Right atrium auricular region (tissue), 2 donors: ENCODE measurements at regions not wholly inside any gene's neighbourhood (a gene's known extent, or its start where the extent isn't known, plus 50 kb on each side); places are given as distances from the start of the nearest gene placed in this dataset.

Experiments
- DNase-seq: peaks from one replicate; pipeline ENCODE4 v3.0.0-alpha.2; 2019; ENCODE audit warnings: low spot score
- H3K27ac ChIP-seq, 2 donors: fragments of 200-600 bp; sonication (generic); 1 replicate in 1 of 2; 2 replicates in 1 of 2; pipeline ENCODE4 v1.5.1; 2016 to 2019
- H3K27me3 ChIP-seq, 2 donors: fragments of 200-600 bp; sonication (generic); one replicate each; pipeline versions ENCODE4 v1.5.1 to v1.6.0; 2017 to 2019
- H3K36me3 ChIP-seq: fragments of 200-600 bp; sonication (generic); one replicate; pipeline ENCODE4 v1.5.1; 2016
- H3K4me1 ChIP-seq, 2 donors: fragments of 200-600 bp; sonication (generic); one replicate each; pipeline versions ENCODE4 v1.5.1 to v1.6.0; 2017 to 2019
- H3K4me3 ChIP-seq, 2 donors: fragments of 200-600 bp; sonication (generic); 1 replicate in 1 of 2; 2 replicates in 1 of 2; pipeline ENCODE4 v1.5.1; 2017 to 2019; ENCODE audit warnings: mild to moderate bottlenecking in 1 of 2, moderate library complexity in 1 of 2
- H3K9me3 ChIP-seq, 2 donors: fragments of 200-600 bp; sonication (generic); one replicate each; pipeline ENCODE4 v1.5.1; 2019
- TF ChIP-seq, protein P1 (sequence below), 2 donors: fragments of 200-600 bp; sonication (generic); IDR thresholded peaks; one replicate each; pipeline ENCODE4 v1.5.1; 2019; ENCODE audit warnings: antibody characterized with exemption in 2 of 2

DNA sequence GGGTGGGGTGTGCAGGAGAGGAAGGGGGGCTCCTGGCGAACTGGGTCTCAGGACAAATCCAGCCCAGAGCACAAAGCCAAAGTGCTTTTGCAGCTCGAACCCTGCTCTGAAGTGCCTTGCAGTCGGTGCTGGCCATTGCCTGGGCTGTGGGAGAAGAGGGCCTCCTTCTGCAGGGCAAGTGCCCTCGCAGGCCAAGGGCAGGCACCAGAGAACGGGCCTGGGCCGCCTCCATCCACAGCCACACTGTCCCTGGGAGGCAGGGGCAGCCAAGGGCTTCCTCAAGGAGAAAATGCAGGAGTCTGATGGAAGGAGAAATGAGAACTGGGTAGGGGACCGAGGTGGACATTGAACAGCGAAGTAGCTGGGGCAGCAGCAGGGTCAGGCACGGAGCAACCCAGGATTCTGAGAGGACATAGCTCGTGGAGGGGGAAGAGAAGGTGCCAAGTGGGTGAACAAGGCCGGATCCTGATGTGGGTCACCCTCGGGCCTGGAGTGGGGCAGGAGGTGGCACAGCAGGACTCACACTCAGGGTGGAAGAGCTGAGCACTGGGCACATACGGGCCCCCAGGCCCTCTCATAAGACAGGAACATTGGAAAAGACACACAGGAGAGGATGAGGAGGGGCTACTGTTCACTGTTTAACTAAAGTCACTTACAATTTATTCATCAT lies 312.8 kb upstream of the SALL3 start:
- Histone ChIP-seq H3K27ac (no peak overlapping the region), H3K9me3 (no peaks in the 10 kb centered on the region), H3K4me3 (no peak overlapping the region), H3K4me1 (no peaks in the 10 kb centered on the region), H3K36me3 (no peaks in the 10 kb centered on the region), H3K27me3 (no peaks in the 10 kb centered on the region)
- TF ChIP-seq, protein P1, sequence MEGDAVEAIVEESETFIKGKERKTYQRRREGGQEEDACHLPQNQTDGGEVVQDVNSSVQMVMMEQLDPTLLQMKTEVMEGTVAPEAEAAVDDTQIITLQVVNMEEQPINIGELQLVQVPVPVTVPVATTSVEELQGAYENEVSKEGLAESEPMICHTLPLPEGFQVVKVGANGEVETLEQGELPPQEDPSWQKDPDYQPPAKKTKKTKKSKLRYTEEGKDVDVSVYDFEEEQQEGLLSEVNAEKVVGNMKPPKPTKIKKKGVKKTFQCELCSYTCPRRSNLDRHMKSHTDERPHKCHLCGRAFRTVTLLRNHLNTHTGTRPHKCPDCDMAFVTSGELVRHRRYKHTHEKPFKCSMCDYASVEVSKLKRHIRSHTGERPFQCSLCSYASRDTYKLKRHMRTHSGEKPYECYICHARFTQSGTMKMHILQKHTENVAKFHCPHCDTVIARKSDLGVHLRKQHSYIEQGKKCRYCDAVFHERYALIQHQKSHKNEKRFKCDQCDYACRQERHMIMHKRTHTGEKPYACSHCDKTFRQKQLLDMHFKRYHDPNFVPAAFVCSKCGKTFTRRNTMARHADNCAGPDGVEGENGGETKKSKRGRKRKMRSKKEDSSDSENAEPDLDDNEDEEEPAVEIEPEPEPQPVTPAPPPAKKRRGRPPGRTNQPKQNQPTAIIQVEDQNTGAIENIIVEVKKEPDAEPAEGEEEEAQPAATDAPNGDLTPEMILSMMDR (IDR thresholded peaks at IDR 0.05): no peak
- no peak for DNase-seq

DNA sequence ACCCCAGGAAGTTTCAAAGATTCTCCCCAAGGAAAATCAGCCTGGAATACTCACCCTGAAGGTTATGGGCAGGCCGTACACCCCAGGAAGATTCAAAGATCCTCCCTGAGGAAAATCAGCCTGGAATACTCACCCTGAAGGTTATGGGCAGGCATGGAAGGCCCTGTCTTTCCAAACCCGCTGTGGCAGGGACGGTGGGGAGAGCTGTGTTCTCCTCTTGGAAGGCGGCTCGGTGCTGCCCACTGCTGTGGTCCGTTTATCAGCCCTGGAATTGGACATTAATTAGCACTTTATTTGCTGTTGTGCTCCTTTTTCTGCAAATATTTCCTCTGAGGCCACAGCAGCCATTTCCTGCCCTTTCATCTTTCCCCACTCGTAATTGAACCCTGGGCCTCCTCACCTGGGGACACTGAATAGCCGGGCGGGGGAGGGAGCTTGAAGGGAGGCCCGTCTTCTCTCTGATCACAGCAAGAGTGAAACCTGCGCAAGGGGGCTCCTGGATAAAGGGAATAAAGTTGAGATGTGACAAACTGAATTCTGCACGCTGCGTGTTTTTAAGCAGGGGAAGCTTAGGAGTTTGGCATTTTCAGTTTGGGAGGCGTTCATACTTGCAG lies 308.7 kb upstream of the SALL3 start:
- no peaks in the 10 kb centered on the region for H3K27me3 ChIP-seq
- TF ChIP-seq, protein P1 (IDR thresholded peaks at IDR 0.05): no peak
- H3K9me3 ChIP-seq: no peaks in the 10 kb centered on the region
- H3K27ac ChIP-seq: no peak overlapping the region
- H3K4me1 ChIP-seq: no peaks in the 10 kb centered on the region
- no peak for DNase-seq
- no peaks in the 10 kb centered on the region for H3K36me3 ChIP-seq
- H3K4me3 ChIP-seq: no peak overlapping the region

DNA sequence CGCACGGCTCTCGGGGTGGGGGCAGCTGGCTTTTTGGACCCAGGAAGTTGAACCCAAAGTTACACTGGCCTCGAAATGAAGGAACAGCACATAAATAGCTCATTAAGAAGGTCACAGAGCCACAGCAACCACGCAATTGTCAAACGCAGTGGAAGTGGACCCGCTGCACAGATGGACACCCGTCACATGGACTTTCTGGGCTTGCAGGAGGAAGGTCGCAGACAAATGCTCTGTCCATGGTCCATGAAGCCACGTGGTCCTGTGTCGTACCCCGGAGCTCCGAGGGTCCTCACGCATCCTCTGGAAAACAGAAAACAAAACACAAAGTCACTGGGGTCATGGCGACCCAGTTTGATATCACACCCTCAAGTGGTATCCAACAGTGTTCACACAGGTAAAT lies 308.1 kb upstream of the SALL3 start:
- Histone ChIP-seq H3K9me3 (no peaks in the 10 kb centered on the region), H3K27ac (no peak overlapping the region), H3K4me1 (no peaks in the 10 kb centered on the region), H3K27me3 (no peaks in the 10 kb centered on the region), H3K36me3 (no peaks in the 10 kb centered on the region), H3K4me3 (no peak overlapping the region)
- TF ChIP-seq, protein P1 (IDR thresholded peaks at IDR 0.05): no peak
- DNase-seq: no peak

DNA sequence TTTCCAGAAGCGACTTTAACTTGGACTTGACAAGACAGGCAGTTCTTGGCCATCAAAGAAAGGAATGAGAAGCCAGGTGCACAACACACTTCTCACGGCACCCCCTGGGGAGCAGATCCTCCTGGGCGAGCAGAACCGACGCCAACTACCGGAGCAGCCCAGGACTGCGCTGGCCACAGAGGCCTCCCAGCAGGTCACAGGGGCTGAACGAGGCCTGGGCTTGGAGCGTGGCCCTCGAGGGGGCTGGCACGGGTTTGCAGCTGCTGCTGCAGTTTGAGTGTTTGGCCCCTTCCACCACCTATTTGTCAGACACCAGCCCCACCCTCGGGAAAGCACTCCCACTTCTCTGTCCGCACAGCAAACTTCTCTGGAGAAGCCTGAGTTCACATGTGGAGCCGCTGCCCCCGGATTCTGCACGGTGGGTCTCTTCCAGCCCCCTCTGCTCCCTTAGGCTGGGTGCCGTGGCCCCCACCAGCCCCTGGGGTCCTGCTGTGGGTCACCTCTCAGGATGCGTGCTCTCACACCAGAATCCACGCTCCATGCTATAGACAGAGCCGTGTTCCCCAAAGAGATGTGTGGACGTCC lies 306.7 kb upstream of the SALL3 start:
- H3K4me3 ChIP-seq: no peak overlapping the region
- no peaks in the 10 kb centered on the region for H3K4me1 ChIP-seq
- no peak overlapping the region for H3K27ac ChIP-seq
- no peak for DNase-seq
- H3K9me3 ChIP-seq: no peaks in the 10 kb centered on the region
- H3K27me3 ChIP-seq: no peaks in the 10 kb centered on the region
- no peaks in the 10 kb centered on the region for H3K36me3 ChIP-seq
- TF ChIP-seq, protein P1 (IDR thresholded peaks at IDR 0.05): no peak

DNA sequence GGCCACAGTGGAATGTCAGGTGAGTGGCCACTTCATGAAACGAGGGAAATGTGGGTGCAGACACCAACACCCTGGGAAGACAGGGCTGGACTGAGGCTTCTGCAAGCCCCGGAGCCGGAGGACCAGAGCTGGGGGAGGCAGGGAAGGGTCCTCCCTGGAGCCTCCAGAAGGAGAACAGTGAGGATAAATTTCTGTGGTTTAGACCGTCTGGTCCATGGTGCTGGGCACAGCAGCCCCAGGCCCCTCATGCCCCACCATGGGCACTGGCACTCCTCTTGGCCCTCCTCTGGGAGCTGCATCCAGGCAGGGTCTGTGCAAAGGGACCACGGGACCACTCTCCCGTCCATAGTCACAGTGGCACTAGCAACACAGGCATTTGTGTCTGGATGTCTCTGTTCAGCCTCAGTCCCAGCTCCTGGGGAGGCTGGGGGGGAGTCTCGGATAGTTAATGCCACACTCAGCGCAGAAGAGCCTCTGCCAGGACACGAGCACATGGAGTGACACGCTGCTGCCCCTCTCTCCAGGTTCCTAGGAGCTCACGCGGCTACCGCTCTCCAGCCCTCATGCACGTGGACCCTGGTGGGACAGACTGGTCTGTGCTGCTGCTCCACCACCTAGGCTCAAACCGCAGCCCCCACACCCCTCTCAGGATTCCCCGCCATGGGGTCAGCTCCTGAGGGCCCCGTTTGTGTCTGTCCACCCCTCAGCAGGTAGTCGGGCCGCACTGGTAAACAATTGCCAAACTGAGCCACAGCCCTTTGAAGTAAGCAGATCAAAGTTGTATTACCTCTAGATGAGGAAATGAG lies 305.9 kb upstream of the SALL3 start:
- Histone ChIP-seq H3K9me3 (no peaks in the 10 kb centered on the region), H3K27ac (no peak overlapping the region), H3K36me3 (no peaks in the 10 kb centered on the region), H3K27me3 (no peaks in the 10 kb centered on the region), H3K4me1 (no peaks in the 10 kb centered on the region), H3K4me3 (no peak overlapping the region)
- no peak for DNase-seq
- TF ChIP-seq, protein P1 (IDR thresholded peaks at IDR 0.05): no peak
